ENCODE measurements at regions not wholly inside any gene's neighbourhood (a gene's known extent, or its start where the extent isn't known, plus 50 kb on each side); places are given as distances from the start of the nearest gene placed in this dataset.

DNA sequence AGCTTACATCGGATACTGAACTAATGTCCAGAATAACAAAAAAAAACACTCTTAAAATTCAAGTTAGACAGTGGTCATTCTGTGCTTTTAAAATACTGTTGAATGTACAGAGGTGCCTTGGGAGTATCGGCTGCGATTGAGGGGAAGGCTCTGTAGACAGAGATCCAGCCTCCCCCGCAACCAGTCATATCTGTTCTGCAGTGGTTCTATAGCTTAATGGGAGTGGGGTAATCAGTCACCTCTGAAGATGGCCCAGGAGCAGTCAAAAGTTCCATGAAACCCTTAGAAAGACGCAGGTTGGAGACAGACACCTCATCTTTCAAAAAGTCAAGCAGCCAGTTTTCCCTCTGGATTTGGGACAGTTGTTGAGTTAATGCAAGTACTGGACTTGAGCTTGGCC, 1486.6 kb upstream of the TMEM132C start (continued):
- TF ChIP-seq, protein P1, sequence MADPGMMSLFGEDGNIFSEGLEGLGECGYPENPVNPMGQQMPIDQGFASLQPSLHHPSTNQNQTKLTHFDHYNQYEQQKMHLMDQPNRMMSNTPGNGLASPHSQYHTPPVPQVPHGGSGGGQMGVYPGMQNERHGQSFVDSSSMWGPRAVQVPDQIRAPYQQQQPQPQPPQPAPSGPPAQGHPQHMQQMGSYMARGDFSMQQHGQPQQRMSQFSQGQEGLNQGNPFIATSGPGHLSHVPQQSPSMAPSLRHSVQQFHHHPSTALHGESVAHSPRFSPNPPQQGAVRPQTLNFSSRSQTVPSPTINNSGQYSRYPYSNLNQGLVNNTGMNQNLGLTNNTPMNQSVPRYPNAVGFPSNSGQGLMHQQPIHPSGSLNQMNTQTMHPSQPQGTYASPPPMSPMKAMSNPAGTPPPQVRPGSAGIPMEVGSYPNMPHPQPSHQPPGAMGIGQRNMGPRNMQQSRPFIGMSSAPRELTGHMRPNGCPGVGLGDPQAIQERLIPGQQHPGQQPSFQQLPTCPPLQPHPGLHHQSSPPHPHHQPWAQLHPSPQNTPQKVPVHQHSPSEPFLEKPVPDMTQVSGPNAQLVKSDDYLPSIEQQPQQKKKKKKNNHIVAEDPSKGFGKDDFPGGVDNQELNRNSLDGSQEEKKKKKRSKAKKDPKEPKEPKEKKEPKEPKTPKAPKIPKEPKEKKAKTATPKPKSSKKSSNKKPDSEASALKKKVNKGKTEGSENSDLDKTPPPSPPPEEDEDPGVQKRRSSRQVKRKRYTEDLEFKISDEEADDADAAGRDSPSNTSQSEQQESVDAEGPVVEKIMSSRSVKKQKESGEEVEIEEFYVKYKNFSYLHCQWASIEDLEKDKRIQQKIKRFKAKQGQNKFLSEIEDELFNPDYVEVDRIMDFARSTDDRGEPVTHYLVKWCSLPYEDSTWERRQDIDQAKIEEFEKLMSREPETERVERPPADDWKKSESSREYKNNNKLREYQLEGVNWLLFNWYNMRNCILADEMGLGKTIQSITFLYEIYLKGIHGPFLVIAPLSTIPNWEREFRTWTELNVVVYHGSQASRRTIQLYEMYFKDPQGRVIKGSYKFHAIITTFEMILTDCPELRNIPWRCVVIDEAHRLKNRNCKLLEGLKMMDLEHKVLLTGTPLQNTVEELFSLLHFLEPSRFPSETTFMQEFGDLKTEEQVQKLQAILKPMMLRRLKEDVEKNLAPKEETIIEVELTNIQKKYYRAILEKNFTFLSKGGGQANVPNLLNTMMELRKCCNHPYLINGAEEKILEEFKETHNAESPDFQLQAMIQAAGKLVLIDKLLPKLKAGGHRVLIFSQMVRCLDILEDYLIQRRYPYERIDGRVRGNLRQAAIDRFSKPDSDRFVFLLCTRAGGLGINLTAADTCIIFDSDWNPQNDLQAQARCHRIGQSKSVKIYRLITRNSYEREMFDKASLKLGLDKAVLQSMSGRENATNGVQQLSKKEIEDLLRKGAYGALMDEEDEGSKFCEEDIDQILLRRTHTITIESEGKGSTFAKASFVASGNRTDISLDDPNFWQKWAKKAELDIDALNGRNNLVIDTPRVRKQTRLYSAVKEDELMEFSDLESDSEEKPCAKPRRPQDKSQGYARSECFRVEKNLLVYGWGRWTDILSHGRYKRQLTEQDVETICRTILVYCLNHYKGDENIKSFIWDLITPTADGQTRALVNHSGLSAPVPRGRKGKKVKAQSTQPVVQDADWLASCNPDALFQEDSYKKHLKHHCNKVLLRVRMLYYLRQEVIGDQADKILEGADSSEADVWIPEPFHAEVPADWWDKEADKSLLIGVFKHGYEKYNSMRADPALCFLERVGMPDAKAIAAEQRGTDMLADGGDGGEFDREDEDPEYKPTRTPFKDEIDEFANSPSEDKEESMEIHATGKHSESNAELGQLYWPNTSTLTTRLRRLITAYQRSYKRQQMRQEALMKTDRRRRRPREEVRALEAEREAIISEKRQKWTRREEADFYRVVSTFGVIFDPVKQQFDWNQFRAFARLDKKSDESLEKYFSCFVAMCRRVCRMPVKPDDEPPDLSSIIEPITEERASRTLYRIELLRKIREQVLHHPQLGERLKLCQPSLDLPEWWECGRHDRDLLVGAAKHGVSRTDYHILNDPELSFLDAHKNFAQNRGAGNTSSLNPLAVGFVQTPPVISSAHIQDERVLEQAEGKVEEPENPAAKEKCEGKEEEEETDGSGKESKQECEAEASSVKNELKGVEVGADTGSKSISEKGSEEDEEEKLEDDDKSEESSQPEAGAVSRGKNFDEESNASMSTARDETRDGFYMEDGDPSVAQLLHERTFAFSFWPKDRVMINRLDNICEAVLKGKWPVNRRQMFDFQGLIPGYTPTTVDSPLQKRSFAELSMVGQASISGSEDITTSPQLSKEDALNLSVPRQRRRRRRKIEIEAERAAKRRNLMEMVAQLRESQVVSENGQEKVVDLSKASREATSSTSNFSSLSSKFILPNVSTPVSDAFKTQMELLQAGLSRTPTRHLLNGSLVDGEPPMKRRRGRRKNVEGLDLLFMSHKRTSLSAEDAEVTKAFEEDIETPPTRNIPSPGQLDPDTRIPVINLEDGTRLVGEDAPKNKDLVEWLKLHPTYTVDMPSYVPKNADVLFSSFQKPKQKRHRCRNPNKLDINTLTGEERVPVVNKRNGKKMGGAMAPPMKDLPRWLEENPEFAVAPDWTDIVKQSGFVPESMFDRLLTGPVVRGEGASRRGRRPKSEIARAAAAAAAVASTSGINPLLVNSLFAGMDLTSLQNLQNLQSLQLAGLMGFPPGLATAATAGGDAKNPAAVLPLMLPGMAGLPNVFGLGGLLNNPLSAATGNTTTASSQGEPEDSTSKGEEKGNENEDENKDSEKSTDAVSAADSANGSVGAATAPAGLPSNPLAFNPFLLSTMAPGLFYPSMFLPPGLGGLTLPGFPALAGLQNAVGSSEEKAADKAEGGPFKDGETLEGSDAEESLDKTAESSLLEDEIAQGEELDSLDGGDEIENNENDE (IDR thresholded peaks at IDR 0.05; ENCODE audit: insufficient replicate concordance, low read length) = no peak
- TF ChIP-seq SIX5 (IDR thresholded peaks at IDR 0.05; ENCODE audit: low read depth, low read length) (no peak), TAF1 (IDR thresholded peaks at IDR 0.05; ENCODE audit: low read depth, low read length) (no peak)
